Stimulated activated CD4-positive, alpha-beta T cell treated with anti-CD3 and anti-CD28 coated beads, Interleukin-4, amount 100 ng/mL, for 1 hour (primary cell): ENCODE measurements at regions not wholly inside any gene's neighbourhood (a gene's known extent, or its start where the extent isn't known, plus 50 kb on each side); places are given as distances from the start of the nearest gene placed in this dataset.
"Not testable (repeated sequence)": the region's sequence is repeated elsewhere in the genome, so short reads cannot be mapped to it uniquely, and the experiment has no call there.

Experiments used
- DNase-seq: peaks from one replicate; pipeline ENCODE4 v3.0.0-alpha.2; 2020

DNA sequence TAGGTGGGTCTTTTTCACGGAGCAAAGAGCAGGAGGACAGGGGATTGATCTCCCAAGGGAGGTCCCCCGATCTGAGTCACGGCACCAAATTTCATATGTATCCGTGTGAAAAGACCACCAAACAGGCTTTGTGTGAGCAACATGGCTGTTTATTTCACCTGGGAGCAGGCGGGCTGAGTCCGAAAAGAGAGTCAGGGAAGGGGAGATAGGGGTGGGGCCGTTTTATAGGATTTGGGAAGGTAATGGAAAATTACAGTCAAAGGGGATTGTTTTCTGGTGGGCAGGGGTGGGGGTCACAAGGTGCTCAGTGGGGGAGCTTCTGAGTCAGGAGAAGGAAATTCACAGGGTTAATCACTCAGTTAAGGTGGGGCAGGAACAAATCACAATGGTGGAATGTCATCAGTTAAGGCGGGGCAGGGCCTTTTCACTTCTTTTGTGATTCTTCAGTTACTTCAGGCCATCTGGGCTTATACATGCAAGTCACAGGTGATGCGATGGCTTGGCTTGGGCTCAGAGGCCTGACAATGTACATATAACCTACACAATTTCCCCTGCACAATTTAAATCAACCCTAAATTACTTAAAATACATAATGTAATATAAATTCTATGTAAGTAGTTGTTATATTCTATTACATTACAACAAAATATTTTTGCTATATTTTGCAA is 921.3 kb upstream of the ALCAM start:
- not testable (repeated sequence) for DNase-seq

DNA sequence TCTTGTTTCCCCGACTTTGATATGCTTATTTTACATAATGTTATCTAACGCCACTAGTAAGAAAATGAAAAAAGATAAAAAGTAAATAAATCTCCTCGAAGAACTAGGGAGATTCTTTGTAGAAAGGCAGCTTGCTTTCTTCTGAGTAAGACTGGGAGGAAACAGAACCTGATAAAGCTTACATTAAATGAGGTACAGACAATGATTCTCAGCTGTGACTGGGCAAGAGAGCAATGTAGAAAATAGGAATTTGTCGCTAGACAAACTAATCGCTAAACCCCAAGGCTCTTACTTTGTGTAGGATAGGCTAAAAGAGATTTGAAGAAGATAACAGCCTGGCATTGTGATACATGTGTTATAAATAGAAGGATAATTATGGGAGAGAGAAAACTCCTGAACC is 919.0 kb upstream of the ALCAM start:
- DNase-seq, result no peak

DNA sequence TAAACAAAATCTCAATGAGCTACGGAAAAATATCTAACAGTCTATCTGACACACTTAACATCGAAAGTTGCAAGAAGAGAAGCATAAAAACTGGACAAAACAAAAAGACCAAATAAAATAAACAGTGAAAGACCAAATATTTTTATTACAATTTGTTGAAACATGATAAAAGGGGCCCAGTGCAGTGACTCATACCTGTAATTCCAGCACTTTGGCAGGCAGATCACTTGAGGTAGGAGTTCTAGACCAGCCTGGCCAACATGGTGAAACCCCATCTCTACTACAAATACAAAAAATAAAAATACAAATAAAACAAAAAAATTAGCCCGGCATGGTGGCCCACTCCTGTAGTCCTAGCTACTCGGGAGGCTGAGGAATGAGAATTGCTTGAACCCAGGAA is 914.0 kb upstream of the ALCAM start:
- DNase-seq, result no peak

DNA sequence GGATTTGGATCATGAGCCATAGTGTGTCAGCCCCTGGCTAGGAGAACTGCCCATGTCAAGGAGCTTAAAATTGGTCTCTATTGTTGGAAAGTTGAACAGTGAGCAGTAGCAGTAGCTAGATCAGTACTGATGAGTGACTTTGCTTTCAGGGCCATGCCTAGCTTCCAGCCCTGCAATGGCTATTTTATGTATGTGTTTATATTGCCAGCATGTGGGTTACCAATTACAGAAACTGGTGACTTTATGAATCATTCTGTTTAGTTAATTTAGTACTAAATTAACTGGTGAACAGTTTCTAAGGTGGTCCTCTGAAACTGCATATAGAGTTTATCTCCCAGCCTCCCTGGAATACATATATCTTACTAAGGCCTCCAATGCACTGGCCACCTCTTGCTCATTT is 908.1 kb upstream of the ALCAM start:
- DNase-seq, result no peak

DNA sequence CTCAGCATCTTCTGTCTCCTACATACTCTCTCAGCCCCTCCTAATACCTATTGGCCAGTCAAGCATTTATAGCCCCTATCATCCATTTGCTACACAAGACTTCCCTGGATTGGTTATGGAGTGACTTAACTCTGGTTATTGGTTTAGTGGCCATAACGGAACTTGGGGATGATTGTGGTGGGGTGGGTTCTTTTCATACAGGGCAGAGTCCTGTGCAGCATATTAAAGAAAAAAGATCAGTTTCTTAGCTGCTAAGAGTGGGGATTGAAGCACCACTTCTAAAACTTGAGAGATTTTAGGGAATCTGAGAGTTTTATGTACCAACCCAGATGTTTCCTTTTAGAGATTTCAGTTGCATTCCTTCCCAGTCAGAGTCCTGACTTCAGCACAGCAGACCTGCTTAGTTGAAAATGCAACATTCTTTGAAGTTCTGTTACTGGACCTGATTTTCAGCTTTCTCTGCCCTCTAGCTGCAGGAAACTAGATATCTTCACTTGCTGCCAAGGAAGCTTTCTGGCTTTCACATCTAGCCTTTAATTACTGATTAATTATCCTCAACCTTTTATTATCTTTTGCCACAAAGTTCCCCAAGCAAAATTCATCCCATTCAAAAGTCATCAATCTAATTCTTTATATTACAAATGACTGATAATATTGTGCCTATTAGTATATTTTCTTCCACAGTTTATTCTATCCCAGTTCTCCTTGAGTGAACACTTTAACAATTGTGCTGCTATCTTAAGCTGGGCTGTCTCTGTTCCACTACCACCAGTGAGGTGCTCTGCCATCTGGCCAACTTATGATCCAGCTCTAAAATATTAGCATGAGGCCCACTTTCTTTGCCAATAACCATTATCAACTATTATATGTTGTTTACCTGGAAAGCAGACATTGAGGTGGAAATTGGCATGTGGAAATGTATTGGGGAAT is 906.0 kb upstream of the ALCAM start:
- no peak for DNase-seq

DNA sequence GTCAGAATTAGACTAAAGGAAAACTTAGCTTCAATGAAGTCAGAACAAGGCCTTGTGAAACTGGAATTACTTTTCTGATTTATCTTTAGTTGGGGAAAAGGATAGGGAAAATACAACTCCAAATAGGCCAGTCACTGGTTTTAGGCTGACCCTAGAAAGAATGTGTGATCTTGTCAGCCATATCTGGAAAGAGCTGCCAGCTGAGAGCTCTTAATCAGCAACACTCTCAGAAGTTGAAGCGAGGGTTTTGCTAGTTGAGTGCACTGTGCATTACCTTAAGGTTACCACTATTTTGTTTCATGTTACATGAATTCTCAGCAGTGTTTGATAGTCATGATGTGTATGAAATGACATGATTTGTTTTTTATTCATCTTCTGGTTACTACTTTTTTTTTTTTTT is 905.3 kb upstream of the ALCAM start:
- DNase-seq, result no peak

DNA sequence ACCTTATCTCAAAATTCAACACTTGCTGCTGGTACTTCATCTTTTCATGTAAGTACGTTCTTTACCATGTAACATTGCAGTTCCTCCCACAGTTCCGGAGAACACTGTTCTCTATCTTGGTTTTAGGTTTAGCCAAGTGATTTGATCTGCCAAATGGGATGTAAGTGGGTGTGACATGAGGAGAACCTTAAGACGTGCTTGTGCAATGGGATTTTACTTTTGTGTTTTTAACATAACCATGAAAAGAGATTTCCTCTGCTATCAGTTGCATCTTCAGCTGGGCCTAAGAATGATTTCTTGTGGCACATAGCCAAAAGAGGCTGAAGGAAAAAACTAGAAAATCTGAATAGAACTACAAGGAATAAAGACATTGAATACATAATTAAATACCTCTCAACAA is 894.5 kb upstream of the ALCAM start:
- DNase-seq, result no peak

DNA sequence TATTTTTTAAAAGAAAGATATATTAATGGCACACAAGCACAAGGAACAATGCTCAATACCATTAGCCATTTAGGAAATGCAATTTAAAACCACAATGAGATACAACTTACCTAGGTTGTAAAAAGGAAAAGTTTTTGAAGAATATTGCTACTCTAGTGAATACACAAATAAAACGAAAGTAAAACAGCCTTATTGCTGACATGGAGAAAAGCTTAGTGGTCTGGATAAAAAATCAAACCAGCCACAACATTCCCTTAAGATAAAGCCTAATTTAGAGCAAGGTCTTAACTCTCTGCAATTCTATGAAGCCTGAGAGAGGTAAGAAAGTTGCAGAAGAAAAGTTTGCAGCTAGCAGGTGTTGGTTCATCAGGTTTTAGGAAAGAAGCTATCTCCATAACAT is 892.7 kb upstream of the ALCAM start:
- no peak for DNase-seq

DNA sequence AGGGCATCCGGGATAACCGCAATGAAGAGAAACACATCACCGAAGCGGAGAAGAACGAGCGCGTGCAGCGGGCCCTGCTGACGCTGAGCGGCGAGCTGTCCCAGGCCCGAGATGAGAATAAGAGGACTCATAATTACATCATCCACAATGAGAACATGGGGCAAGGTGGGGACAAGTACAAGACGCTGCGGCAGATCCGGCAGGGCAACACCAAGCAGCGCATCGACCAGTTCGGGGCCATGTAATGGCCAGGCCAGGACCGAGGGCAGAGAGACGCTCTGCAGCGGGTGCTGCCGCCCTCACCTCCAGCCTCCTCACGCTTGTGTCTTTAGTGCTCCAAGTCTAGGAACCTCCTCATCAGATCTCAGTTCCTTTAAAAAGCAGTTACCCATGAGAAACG is 863.7 kb upstream of the ALCAM start:
- no peak for DNase-seq

DNA sequence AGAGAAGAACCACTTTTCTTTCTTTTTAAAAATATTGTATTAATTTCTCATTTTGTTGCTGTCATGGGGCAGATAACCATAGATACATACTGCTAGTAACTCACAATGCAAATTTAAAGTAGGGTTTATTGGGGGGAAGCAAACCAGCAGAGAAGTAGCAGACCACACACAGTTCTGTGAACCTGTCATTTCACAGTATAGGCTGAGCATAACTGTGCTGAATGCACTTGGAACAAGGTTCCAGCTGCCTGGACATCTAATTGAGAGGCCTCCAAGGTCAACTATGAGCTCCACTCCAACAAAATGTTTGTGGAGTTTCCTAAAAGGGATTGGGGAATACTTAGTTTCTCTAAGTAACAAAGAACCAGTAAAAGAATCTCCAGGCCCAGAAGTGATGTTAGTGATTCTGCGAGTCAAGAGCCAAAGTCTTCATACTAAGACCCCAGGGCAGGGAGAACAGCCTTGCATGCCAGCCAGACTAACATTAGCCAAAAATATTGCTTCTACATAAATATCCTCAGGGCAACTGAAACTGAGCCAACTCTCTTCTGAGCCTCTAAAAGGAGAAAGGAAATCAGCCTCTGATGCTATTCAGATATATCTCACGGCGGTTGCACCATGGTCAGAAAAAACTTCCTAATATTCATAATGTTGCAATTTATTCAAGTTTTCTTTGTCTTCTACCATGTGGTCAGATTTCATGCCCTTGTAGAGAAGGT is 856.4 kb upstream of the ALCAM start:
- no peak for DNase-seq

DNA sequence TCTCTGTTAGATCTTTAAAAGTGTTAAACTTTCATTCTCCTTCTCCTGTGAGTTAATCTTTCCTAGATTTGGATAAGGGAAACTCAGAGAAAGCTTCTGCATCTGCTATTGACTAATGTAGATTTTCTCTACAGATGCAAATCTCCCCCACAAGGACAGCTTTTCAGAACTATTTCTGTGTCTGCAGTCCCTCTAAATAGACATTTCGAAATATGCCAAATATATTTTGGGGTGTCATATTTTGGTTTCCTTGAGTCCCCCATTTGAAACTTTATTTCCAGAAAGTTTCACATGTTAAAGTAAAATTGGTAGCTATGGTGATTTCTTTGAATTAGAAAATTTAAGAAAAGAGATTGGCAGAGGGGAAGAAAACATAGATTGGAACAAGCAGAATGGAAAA is 852.3 kb upstream of the ALCAM start:
- DNase-seq, result no peak

DNA sequence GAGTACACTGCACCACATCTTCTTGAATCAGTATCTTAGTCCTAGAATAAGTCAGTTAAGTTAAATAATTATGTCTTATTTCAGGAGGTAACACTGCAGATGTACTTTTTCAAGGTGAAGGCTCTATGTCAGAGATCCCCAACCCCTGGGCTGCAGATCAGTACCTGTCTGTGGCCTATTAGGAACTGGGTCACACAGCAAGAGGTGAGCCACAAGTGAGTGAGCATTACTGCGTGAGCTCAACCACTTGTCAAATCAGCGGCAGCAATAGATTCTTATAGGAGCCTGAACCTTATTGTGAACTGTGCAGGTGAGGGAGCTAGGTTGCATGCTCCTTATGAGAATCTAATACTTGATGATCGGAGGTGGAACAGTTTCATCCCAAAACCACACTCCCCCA is 851.9 kb upstream of the ALCAM start:
- DNase-seq, result no peak

DNA sequence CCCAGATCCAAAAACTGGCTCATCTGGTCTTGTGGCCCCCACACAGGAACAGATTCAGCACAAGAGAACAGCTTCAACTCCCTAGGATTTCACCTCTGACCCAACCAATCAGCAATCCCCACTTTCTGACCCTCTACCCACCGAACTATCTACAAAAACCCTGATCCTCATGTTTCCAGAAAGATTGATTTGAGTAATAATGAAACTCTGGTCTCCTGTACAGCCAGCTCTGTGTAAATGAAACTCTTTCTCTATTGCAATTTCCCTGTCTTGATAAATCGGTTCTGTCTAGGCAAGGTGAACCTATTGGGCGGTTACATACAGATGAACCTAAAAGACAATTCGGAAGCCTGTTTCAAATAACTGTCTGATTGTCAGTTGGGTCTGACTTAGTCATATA is 847.6 kb upstream of the ALCAM start:
- DNase-seq, result no peak

DNA sequence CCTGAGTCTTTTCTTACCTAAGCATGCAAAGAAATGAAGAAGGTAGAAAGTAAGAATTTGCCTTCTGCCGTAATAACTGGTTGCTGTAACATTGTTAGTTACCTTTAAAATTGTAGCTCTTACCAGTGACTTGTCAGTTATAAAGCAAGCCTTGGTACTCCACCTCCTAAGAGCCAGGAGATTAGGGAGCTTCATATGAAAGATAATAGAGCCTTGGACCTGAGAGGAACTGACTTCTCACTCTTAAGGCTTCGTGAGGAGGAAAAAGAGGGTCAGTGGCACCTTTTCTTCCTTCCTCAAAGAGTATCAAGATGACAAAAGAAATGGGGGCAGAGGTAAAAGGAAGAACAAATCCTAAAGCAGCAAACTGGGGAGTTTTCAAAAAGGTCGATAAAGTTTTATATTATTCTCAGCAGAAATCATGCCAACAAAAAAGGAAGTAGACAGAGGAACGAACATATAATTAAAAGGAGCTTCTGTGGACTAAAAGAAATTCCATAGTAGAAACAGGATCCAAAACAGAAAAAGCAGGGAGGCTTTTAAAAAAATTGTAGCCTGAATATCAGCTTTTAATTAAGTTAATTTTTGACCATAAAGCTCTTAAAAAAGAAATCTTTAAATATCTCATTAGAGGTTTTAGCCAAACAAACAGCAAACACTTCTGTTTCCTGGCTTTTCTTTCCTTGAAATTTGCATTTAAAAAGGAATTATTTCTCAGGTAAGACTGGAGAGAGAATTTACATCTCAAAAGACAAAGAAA is 847.1 kb upstream of the ALCAM start:
- DNase-seq, result no peak

DNA sequence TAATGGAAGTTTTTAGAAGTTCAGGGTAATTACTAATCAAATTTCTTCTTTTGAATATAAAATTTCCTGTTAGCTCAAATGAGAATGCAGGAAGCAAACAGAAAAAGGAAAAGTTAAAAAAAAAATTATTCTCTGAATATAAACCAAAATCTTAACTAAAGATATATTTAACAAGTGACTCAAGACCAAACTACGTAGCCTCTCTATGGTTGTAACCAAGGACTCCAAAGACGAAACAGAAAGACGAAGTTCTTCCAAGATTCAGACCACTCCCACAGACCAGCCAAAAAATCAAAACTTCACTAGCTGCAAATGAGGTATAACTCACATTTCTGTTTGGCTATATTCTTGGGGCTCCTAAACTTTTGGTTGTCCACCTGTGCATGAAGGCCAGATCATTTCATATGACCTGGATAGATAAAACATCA is 846.5 kb upstream of the ALCAM start:
- no peak for DNase-seq

DNA sequence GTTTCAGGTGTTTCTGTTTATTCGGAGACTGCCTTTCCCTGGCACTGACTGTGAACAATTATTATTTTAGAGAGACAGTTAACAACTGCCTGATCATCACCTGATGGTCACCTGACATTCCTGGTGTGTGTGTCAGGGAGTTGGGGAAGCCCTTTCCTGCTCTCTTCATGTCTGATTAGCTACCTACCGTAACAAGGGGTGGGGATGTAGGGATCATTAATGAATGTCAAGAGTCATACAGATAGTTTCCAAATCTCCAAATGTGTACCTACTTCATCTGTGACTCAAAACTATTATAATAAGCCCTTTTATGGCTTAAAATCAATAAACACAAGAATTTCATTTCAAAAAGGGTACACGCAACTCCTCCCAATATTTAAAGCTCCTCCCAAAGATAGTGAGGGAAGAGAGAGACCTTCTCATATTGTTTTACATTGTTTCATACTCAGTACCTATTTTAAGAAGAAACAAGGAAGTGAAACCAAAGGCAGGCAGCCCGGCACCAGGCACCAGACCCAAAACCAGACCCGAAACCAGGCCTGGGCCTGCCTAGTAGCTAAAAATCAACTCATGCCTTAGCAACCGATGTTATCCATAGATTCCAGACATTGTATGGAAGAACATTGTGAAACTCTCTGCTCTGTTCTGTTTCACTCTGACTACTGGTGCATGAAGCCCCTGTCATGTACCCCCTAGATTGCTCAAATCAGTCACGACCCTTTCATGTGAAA is 844.9 kb upstream of the ALCAM start:
- no peak for DNase-seq

DNA sequence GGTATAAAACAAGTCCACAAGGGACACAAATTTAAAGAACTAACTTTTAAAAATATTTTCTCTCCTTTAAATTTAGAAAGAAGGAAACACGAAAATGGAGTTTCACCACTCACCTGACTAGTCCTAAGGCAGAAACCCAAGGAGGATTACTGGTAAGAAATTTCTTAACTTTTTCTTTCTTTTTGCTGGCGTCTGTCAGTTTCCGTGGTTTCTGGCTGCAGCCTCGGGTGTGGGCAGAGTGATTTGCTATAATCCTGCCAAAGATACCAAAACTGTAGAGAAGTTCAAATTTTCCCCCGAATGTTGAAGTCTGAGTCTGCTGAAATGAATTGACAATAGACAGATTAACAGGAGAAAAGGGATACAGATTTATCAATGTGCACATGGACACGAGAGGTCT is 843.6 kb upstream of the ALCAM start:
- no peak for DNase-seq

DNA sequence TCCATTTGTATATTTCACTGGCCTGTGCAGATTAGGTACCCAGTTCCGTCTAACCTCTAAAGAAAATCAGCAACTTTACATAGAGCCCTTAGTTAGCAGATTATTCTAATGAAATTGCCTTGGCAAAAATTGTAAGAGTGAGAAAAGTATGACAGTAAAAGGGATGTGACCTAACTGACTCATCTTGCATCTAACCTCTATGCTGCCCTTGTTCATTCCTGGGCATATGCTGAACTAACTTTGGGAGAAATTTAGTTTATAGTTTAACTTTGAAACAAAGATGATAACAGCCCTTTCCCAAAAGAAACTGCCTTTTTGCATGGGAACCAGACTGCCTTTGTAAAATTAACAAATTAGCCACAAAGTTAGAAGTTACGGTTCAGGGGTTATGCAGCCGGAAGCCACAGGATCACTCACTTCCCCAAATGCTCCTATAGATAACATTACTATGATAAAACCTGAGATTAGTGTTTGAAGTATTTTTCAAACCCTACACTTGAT is 839.8 kb upstream of the ALCAM start:
- DNase-seq, result no peak

DNA sequence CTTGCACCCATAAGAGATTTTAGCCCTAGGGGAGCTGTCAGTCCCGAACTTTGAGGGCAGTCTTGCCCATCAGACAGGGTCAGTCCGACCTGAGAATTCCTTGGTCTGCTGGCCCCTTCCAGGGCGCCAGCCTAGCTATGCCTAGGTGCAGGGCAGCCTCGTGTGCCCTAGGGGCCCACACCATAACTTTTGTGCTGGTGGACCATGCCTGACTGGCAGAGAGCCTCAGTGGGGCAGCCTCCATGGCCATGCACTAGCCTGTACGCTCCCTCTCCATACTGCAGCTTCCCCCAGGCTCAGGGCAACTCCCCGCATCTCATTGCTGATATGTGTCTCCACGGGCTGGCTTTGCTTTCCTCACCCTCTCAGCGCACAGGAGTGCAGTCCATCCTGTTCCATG is 835.8 kb upstream of the ALCAM start:
- no peak for DNase-seq

DNA sequence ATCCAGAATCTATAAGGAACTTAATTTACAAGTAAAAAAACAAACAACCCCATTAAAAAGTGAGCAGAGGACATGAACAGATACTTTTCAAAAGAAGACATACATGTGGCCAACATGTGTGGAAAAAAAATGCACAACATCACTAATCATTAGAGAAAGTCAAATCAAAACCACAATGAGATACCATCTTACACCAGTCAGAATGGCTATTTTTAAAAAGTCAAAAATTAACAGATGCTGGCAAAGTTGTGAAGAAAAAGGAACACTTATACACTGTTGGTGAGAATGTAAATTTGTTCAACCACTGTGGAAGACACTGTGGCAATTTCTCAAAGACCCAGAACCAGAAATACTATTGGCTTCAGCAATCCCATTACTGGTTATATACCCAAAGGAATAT is 830.0 kb upstream of the ALCAM start:
- DNase-seq, result no peak

DNA sequence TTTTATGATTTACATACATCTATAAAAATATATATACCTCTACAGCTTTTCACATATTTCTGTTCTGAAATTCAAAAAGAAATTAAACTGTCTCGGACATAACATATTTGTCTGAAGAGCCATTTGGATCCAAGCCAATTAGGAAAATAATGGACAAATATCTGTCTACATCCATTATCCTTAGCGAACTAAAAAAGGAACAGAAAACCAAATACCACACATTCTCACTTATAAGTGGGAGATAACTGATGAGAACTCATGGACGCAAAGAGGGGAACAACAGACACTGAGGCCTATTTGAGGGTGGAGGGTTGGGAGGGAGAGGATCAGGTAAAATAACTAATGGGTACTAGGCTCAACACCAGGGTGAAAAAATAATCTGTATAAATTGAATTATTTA is 829.4 kb upstream of the ALCAM start:
- no peak for DNase-seq

DNA sequence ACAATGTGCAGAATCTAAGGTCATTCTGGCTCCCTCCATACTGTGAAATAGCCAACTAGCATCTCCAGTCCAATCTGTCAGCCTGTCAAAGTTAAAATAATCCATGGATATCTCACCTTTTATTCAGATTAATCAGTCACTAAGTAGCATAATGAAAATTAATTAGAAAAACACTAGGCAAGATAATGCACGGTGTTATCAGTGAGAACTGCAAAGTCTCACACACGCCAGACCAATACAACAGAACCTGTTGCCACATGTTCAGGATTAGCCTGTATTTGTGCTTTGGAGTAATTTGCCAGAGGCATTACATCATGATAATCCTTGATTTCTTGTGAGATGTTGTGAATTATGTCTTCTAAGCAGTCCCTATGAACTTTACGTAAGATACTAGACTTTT is 820.4 kb upstream of the ALCAM start:
- DNase-seq, result no peak
